HG02981 (cell line): ENCODE measurements at regions not wholly inside any gene's neighbourhood (a gene's known extent, or its start where the extent isn't known, plus 50 kb on each side); places are given as distances from the start of the nearest gene placed in this dataset.
"Not testable (repeated sequence)": the region's sequence is repeated elsewhere in the genome, so short reads cannot be mapped to it uniquely, and the experiment has no call there.

ENCODE experiments used
- ATAC-seq: cut with Tn5 transposase; IDR thresholded peaks from one replicate; pipeline ENCODE4 v1.9.1; 2021; ENCODE audit warnings: mild to moderate bottlenecking, moderate library complexity; ENCODE audit not compliant: unreplicated experiment

- peak; percentile 71 for ATAC-seq
Measured at GRCh38 chr7:66413379-66414114, 208.4 kb downstream of the TPST1 start.

DNA sequence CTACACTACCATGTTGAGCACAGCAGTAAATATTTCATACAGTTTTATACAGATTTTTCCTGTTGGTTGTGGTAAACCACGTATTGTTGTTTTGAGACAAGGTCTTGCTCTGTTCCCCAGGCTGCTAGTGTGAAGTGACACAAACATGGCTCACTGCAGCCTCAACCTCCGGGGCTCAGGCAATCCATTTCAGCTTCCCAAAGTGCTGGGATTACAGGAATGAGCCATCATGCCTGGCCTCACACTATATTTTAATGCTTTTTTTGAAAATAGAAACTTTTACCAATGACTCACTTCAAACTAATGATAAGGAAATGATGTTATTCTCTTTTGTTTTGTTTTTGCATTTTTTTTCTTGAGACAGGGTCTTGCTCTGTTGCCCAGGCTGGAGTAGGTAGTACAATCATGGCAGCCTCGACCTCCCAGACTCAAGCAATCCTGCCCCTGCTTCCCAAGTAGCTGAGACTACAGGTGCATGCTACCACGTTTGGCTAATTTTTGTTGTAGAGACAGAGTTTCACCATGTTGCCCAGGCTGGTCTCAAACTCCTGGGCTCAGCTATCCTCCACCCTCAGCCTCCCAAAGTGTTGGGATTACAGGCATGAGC, 210.6 kb downstream of the TPST1 start:
- ATAC-seq, result no peak

GRCh38 chr7:66418537-66418936, 210.1 kb upstream of the KCTD7 start:
- no peak for ATAC-seq

- ATAC-seq, result no peak
Measured at GRCh38 chr7:66419210-66419609, 209.5 kb upstream of the KCTD7 start.

DNA sequence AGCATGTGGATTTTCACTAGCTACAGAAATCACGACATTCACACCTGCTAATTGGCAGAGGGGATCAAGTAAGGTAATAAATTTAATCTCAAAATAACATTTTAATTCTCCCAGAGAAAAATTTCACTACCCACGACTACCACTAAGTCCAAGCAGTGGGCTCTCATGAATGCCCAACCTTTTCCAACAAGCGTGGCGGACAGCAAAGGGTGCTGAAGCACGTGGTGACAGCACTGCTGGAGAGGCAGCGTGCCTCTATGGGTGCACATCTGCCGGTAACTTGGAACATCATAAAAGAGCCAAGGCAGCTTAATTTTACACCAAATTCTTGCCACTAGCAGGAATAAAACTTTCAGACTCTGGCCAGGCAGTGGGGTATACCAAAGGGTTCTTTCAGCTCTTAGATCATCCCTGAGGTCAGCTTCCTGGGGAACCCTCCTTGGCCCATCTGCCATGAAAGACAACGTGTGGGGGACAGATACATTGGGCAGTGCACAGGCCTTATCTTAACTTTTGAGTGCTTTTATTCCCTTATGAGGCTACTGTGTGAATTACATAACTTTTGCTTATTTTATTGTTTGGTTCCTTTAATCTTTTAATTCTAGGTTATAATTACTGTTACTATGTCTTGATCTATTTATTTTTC, 206.7 kb upstream of the KCTD7 start:
- ATAC-seq, result no peak

GRCh38 chr7:66423729-66424128, 205.0 kb upstream of the KCTD7 start:
- ATAC-seq, result no peak

- no peak for ATAC-seq
Measured at GRCh38 chr7:66426332-66426731, 202.3 kb upstream of the KCTD7 start.

DNA sequence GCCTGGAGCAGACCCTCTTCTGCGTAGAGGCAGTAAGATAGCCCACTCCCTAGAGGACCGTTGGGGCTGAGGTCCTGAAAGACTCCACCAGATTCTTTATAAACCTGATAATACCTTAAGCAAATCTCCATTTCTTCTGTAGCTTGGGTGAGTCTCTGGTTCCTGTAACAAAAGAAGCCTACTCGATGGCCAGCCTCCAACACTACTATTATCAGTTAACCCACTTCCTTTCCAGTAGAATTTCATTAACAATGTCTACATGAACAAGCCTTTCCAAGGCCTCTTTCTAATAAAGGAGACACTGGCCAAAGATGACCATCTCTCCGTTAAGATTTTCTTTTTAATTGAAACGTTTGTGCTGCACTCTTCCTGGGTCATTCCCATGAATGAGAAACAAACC, 201.7 kb upstream of the KCTD7 start:
- no peak for ATAC-seq

DNA sequence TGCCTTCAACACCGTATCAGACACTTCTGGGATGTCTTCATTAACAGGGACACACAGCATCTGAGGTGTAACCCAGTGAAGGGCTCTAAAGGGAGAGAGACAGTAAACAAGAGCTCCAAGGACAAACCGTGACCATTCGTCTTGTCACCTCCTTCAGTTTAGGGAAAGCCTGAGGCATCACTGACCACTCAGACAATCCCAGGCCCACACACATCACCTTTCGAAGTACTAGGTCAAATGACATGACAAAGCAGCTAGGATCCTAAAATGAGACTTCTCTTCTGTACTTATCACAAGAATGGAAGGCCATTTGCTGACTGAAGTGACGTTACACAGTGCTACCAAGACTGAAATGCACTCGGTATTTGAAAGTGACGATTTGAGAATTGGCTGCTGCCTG, 200.7 kb upstream of the KCTD7 start:
- ATAC-seq, result no peak

- no peak for ATAC-seq
Measured at GRCh38 chr7:66429498-66430163, 199.1 kb upstream of the KCTD7 start.

DNA sequence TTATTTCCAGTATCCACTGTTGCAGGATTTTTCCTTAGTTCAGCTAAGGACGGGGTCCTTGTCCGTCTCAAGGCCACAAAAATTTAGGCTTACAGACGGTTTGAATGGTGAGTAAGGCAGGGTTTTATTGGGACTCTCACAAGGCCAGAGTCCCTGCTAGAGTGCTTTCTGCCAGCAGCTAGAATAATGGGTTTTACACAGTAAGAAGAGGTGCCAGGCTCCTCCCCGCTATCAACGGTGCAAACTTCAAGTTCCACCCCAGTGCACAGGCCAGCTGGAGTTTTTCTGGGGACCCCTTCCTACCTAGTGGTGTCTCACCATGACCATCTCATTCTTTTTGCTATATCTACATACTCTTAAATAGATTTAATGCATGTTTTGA, 198.5 kb upstream of the KCTD7 start:
- ATAC-seq, result no peak

DNA sequence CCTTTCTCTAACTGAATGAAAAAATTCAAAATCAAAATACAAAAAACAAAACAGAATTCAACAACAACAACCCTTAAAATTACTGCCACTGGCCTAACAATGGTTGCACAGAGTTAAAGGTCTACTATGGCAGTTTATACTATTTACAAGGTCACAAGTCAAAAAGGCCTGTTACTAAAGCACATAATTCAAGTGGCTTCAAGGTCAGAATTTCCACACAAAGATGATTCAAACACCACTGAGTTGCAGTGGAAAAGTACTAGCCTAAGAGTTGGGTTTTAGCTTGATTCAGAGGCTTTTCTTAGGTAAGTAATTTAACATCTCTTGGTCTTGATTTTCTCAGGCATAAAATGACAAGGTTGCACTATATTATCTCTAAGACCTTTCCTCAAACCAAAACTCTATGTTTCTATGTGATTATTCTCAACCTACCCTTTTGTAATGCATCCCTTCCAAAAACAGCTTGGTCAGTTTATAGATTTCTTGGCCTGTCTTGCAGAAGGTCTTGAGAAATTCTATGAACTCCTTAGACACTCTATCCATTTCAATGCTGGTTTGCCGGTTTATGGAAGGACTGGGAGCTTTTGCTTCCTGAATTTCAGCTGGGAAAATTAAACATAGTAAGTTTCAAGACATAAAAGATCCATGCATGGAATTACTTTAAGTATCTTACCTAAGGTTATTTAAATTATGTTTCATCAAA, 189.8 kb upstream of the KCTD7 start:
- not testable (repeated sequence) for ATAC-seq

GRCh38 chr7:66442385-66442784, 186.3 kb upstream of the KCTD7 start:
- ATAC-seq, result no peak

DNA sequence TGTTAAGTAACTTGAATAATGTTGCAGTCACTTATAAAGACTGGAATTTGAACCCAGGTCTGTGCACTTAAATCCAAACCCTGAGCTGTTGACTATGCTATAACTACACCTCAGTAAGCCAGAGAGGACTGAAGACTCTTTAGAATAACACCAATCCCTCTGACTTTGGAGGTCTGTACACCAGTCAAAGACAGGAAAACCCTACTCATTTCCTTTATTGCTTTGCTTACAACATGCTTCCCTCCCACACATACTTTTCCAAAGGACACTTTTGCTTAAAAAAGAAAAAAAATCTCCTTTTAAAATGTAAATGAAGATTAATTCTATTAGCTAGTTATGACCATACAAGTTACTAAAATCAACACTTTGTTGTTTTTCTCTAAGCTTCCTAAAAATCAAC, 184.7 kb upstream of the KCTD7 start:
- ATAC-seq, result no peak

- ATAC-seq, result not testable (repeated sequence)
Measured at GRCh38 chr7:66447007-66447406, 181.7 kb upstream of the KCTD7 start.

DNA sequence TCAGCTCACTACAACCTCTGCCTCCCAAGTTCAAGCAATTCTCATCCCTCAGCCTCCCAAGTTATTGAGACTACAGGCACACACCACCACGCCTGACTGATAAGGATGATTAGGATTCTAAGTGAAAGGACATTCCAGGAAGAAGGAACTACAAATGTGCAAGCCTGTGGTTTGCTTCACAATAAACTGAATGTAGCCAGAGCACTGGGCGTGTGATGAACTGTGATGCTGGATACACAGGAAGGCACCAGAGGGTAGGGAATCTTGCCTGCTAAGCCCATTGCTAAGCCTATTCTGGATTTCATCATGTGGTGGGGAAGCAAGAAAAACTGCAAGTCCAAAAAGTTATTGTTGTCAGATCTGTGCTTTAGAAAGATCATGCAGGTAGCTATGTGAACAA, 177.9 kb upstream of the KCTD7 start:
- not testable (repeated sequence) for ATAC-seq

GRCh38 chr7:66451713-66452112, 177.0 kb upstream of the KCTD7 start:
- peak; percentile 48 for ATAC-seq

DNA sequence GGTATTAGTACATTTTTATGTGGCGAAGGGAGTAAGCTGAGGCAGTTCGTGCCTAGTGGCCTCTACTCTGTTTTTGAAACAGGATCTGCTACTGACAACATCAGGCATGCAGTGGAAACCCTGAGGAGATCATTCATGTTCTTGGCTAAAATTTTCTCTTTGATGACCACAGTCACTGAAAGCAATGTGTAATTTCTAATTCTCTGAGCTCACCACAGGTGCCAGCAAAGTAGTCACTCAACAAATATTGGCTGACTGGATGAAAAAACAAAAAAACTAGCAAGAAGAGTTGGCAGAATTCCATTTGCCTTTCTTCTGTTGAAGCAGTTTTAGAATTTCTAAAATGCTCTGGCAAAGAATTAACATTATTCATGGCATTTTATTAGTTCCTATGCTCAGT, 176.5 kb upstream of the KCTD7 start:
- no peak for ATAC-seq

DNA sequence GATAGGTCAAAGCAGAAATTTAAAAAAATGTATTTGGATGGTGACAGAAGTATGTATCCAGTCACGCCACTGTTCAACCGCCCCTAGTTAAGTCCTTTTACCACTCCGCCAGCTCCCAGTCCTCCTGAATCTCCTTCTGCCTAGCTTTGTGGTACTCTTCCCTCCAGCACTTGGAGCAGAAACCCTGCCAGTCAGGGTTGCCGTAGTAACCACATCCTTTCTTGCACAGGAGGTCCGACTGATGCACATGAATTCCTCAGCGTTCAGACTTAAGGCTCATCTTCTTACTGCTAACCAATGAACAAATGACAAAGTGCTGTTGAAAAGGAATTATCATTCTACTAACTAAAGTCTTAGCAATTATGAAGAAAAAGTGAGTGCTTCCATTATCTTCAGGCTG, 175.3 kb upstream of the KCTD7 start:
- ATAC-seq, result no peak

GRCh38 chr7:66454600-66455225, 174.0 kb upstream of the KCTD7 start:
- no peak for ATAC-seq

DNA sequence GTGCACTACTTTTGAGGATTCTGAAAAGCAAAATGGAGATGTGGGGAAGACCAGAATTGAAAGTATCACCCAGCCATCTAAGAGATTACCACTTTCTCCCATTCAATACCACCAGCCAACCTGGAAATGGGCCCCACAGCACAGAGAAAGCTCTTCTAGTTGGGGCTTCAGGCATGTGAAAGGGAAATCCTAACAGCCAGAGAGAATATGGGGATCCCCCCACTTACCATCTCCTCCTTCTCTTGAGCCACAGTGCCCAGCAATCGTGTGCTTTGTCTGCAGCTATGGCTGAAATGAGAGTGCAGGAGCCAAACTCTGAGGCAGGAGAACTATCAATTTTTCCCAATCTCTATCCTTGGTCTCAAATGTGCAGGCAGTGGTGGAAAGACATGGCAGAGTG, 173.2 kb upstream of the KCTD7 start:
- ATAC-seq, result not testable (repeated sequence)
